ENCODE measurements at regions not wholly inside any gene's neighbourhood (a gene's known extent, or its start where the extent isn't known, plus 50 kb on each side); places are given as distances from the start of the nearest gene placed in this dataset.
"Not testable (repeated sequence)": the region's sequence is repeated elsewhere in the genome, so short reads cannot be mapped to it uniquely, and the experiment has no call there.

DNA sequence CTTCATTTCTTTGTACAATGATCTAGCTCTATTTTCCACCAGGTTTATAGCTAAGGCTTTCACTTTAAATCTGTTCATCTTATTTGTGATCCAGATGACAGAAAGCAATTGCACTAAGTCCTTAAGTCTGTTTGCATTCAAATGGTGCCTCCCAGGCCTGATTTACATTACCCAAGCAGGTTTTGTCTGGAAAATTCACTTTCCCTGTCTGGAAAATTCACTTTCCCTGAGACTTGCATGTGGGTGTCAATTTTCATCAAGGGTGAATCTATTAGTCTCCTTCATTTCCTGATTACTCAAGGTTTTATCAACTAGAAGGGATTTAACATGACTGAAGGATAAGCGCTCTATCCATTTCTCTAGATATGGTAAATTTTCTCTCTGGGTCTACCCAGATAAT lies 1480.2 kb upstream of the GOT2 start:
- peaks cover 34% of the 10 kb centered on the region for H3K9me3 ChIP-seq
- DNase-seq = no peak
- no peak overlapping the region for H3K4me3 ChIP-seq
- H3K4me1 ChIP-seq (ENCODE audit: low read depth) = no peaks in the 10 kb centered on the region
- no peak for TF ChIP-seq CTCF (IDR thresholded peaks at IDR 0.05)
- intact Hi-C loops (cut with DNase I, micrococcal nuclease) = no loop called here
- no peak for ATAC-seq
- no peaks in the 10 kb centered on the region for H3K36me3 ChIP-seq (ENCODE audit: low read depth)

- intact Hi-C loops (cut with DNase I, micrococcal nuclease) = no loop called here
- TF ChIP-seq CTCF (IDR thresholded peaks at IDR 0.05) = no peak
- Histone ChIP-seq H3K4me1 (ENCODE audit: low read depth) (no peaks in the 10 kb centered on the region), H3K4me3 (no peak overlapping the region), H3K36me3 (ENCODE audit: low read depth) (no peaks in the 10 kb centered on the region), H3K9me3 (peaks cover 25% of the 10 kb centered on the region)
- ATAC-seq (no peak), DNase-seq (no peak)
Measured at GRCh38 chr16:60206516-60206915, 1472.4 kb upstream of the GOT2 start.

DNA sequence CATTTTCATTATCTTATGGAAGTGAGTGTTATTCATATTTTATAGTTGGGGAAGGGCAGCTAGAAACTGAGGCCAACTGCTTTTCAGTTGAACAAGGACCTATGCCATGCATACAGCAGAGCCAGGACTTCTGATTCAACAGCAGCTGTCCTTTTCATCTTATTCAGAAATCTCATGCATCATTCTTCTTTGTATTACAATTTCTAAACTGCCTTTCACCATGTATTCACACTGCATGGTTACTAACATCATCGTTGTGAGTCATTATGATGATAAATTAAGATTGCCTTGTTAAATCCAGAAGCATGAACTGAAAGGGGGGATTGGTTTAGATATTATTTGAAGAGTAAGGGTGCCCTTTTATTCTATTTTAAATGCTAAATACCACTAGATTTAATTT lies 1470.1 kb upstream of the GOT2 start:
- Histone ChIP-seq H3K4me1 (ENCODE audit: low read depth) (no peaks in the 10 kb centered on the region), H3K4me3 (no peak overlapping the region), H3K36me3 (ENCODE audit: low read depth) (no peaks in the 10 kb centered on the region), H3K9me3 (peaks cover 29% of the 10 kb centered on the region)
- no peak for DNase-seq
- ATAC-seq = no peak
- no peak for TF ChIP-seq CTCF (IDR thresholded peaks at IDR 0.05)
- intact Hi-C loops (cut with DNase I, micrococcal nuclease) = no loop called here

DNA sequence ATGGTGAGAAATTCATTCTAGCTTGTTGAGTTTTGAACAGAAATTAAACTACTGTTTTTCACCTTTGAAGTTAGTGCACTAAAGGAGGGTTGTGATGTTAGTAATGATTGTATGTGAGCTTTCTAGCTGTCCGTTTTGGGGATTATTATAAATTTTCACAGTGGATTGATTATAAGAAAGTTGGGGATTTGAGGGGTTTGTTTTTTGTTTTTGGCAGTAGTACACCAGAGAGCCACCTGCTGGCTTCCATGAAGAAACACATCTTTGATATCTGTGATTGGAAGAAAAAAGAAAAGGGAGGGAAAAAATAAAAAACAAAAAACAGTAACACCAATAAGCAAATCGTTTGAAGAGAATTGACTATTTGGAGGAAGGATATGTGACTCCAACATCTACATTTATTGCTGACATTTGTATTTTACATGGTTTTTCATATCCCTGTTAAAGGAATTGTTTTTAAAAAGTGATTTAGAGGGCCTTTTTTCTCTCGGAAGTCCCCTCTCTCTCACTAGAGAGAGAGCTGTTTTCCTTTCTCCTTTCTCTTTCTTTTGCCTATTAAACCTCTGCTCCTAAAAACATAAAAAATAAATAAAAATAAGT lies 1469.5 kb upstream of the GOT2 start:
- TF ChIP-seq CTCF (IDR thresholded peaks at IDR 0.05) = no peak
- intact Hi-C loops (cut with DNase I, micrococcal nuclease) = no loop called here

GRCh38 chr16:60200729-60201128 lies 1466.6 kb upstream of the GOT2 start:
- H3K4me1 ChIP-seq (ENCODE audit: low read depth); ATAC-seq; intact Hi-C loops (cut with DNase I, micrococcal nuclease); DNase-seq; H3K4me3 ChIP-seq; H3K36me3 ChIP-seq (ENCODE audit: low read depth): not testable (repeated sequence)
- H3K9me3 ChIP-seq = peaks cover 21% of the 10 kb centered on the region

More for the DNA sequence above, 1469.5 kb upstream of the GOT2 start:
- H3K4me3 ChIP-seq = no peak overlapping the region
- peaks cover 35% of the 10 kb centered on the region for H3K9me3 ChIP-seq
- ATAC-seq (no peak), DNase-seq (no peak)
- H3K4me1 ChIP-seq (ENCODE audit: low read depth) = no peaks in the 10 kb centered on the region
- no peaks in the 10 kb centered on the region for H3K36me3 ChIP-seq (ENCODE audit: low read depth)

DNA sequence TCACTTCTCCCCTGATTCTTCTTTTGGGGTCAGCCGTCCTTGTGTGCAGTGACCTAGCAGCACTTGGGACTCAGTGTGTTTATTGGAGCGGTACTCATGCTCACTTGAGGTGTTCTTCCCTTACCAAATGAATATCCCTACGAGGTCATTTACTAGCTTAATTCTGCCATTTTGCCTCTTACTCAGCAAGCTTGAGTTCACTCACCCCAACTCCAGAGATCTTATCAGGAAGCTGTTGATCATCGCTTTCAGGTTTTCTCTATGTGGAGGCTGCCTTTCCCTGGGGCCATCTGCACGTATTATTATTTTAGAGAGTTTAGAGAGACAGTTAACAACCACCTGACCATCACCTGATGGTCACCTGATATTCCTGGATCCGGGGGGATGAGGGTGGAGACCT lies 1466.0 kb upstream of the GOT2 start:
- no peak for TF ChIP-seq CTCF (IDR thresholded peaks at IDR 0.05)
- intact Hi-C loops (cut with DNase I, micrococcal nuclease) = no loop called here
- ATAC-seq = no peak

More for the DNA sequence above, 1466.0 kb upstream of the GOT2 start:
- DNase-seq = no peak
- H3K4me1 ChIP-seq (ENCODE audit: low read depth) = no peaks in the 10 kb centered on the region
- no peak overlapping the region for H3K4me3 ChIP-seq
- H3K36me3 ChIP-seq (ENCODE audit: low read depth) = no peaks in the 10 kb centered on the region
- peaks cover 16% of the 10 kb centered on the region for H3K9me3 ChIP-seq

Data from mucosa of descending colon (tissue), 3 donors.